ENCODE measurements at regions not wholly inside any gene's neighbourhood (a gene's known extent, or its start where the extent isn't known, plus 50 kb on each side); places are given as distances from the start of the nearest gene placed in this dataset.

DNA sequence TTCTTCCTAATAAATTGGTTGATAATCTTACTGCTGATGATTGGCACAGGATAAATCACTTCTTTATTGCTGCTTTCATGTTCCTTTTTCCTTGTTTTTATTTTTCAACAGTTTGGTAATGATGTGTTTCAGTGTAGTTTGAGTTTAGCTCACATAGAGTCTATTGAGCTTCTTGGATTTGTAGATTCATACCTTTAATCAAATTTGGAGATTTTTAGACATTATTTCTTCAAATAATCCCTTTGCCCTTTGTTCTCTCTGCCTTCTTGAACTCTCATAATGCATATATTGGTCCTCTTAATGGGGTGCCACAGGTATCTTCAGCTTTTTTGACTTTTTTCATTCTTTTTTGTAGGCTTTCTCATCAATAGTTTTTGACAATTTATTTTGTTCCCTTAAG lies 275.3 kb downstream of the TLE4 start:
- no peak overlapping the region for H2BK120ac ChIP-seq (ENCODE audit: low read depth, low read length)
- DNase-seq (ENCODE audit: low spot score) = no peak

DNA sequence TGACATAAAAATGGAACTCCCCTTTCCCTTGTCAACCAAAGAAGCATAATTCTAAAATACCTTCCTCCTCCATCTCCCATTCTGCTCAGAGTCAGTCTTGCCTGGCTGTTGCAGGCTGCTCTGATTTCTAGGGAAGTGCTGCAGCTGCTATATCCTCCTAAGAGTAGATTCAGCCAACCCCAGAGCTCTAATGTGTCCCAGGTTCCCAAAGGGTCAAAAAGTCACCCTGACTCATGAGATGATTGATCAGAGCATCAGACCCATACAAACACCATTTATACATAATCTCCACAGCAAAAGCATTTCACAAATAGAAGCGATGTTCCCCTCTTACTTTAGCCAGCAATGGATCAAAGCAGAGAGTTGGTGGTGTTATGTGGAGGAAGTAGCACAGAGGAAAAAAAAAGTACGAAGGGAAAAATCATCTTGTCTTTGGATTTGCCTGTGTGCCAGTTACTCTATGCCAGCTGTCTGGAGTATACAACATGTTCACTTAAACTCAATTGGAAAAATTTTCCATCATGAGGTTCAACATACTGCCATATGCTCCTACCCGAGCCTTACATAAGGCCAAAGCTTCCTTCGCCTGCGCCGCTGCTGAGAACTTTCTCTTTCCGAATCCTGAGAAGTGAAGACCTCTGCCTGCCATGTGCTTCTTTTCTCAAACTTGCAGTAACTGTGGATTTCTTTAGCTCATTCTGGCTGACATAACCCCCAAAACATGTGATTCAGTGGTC lies 258.0 kb downstream of the TLE4 start:
- Histone ChIP-seq H2BK15ac (ENCODE audit: low read length) (no peak overlapping the region), H3K23ac (ENCODE audit: low read depth, low read length, poor library complexity) (no peak overlapping the region), H3K4me2 (ENCODE audit: insufficient read depth, low read length, poor library complexity, severe bottlenecking) (no peak overlapping the region), H4K8ac (ENCODE audit: low read depth, low read length) (no peak overlapping the region), H2AFZ (ENCODE audit: low read length) (no peak overlapping the region), H2BK12ac (ENCODE audit: low read length) (no peak overlapping the region), H3K79me1 (ENCODE audit: low read depth, low read length) (no peaks in the 10 kb centered on the region), H4K91ac (ENCODE audit: low read depth, low read length, poor library complexity) (no peak overlapping the region), H3K36me3 (replicated peaks in 1 of 2; ENCODE audit: control insufficient read depth in 2 of 2, insufficient read depth in 2 of 2, low read length in 2 of 2) (no peaks in the 10 kb centered on the region), H3K27ac (replicated peaks; ENCODE audit: low read length) (no peak overlapping the region), H3K4ac (ENCODE audit: low read length) (no peak overlapping the region), H3K9ac (ENCODE audit: low read depth, low read length, poor library complexity) (no peak overlapping the region), H3K4me3 (ENCODE audit: low read length in 2 of 2) (no peak overlapping the region), H3K14ac (ENCODE audit: low read length) (no peak overlapping the region), H2BK120ac (ENCODE audit: low read depth, low read length) (no peak overlapping the region), H3K9me3 (replicated peaks in 1 of 2; ENCODE audit: control insufficient read depth in 2 of 2, insufficient read depth in 1 of 2, low read depth in 1 of 2, low read length in 2 of 2) (no peaks in the 10 kb centered on the region), H2AK5ac (ENCODE audit: low read depth, low read length) (no peak overlapping the region), H3K27me3 (ENCODE audit: control insufficient read depth in 3 of 3, insufficient read depth in 3 of 3, low read depth in 1 of 3, low read length in 3 of 3) (no peaks in the 10 kb centered on the region), H2BK5ac (ENCODE audit: low read length) (no peak overlapping the region), H3K4me1 (ENCODE audit: control insufficient read depth in 2 of 2, insufficient read depth in 1 of 2, low read depth in 1 of 2, low read length in 2 of 2) (peaks cover under 1 to 5% of the 10 kb centered on the region in 2 donors), H3K18ac (ENCODE audit: low read length) (no peak overlapping the region)
- WGBS, 2 donors (ENCODE audit: extremely low coverage in 2 of 2, insufficient read length in 2 of 2, insufficient replicate concordance in 1 of 2) = no CpG with 5 or more reads among the region's 7 CpGs
- no peak for DNase-seq (ENCODE audit: low spot score)

More for the DNA sequence above, 275.3 kb downstream of the TLE4 start:
- H3K9ac ChIP-seq (ENCODE audit: low read depth, low read length, poor library complexity) = no peak overlapping the region
- no peaks in the 10 kb centered on the region for H3K79me1 ChIP-seq (ENCODE audit: low read depth, low read length)
- no peak overlapping the region for H2BK5ac ChIP-seq (ENCODE audit: low read length)
- H4K8ac ChIP-seq (ENCODE audit: low read depth, low read length) = no peak overlapping the region
- H3K4me2 ChIP-seq (ENCODE audit: insufficient read depth, low read length, poor library complexity, severe bottlenecking) = no peak overlapping the region
- H3K4ac ChIP-seq (ENCODE audit: low read length) = no peak overlapping the region
- H3K4me1 ChIP-seq (ENCODE audit: control insufficient read depth in 2 of 2, insufficient read depth in 1 of 2, low read depth in 1 of 2, low read length in 2 of 2) = peaks cover 0 to 8% of the 10 kb centered on the region in 2 donors
- no peak overlapping the region for H3K18ac ChIP-seq (ENCODE audit: low read length)
- no peak overlapping the region for H2BK15ac ChIP-seq (ENCODE audit: low read length)
- peaks cover 0 to 2% (median 0%) of the 10 kb centered on the region in 3 experiments for H3K27me3 ChIP-seq (ENCODE audit: control insufficient read depth in 3 of 3, insufficient read depth in 3 of 3, low read depth in 1 of 3, low read length in 3 of 3)
- H3K36me3 ChIP-seq (replicated peaks in 1 of 2; ENCODE audit: control insufficient read depth in 2 of 2, insufficient read depth in 2 of 2, low read length in 2 of 2) = no peaks in the 10 kb centered on the region
- no peak overlapping the region for H3K27ac ChIP-seq (replicated peaks; ENCODE audit: low read length)
- H3K4me3 ChIP-seq (ENCODE audit: low read length in 2 of 2) = no peak overlapping the region
- H2AK5ac ChIP-seq (ENCODE audit: low read depth, low read length) = no peak overlapping the region
- H3K9me3 ChIP-seq (replicated peaks in 1 of 2; ENCODE audit: control insufficient read depth in 2 of 2, insufficient read depth in 1 of 2, low read depth in 1 of 2, low read length in 2 of 2) = peaks cover 9 to 21% of the 10 kb centered on the region in 2 donors
- no peak overlapping the region for H4K91ac ChIP-seq (ENCODE audit: low read depth, low read length, poor library complexity)
- no peak overlapping the region for H3K23ac ChIP-seq (ENCODE audit: low read depth, low read length, poor library complexity)
- no peak overlapping the region for H2BK12ac ChIP-seq (ENCODE audit: low read length)
- H3K14ac ChIP-seq (ENCODE audit: low read length) = no peak overlapping the region
- H2AFZ ChIP-seq (ENCODE audit: low read length) = no peak overlapping the region

DNA sequence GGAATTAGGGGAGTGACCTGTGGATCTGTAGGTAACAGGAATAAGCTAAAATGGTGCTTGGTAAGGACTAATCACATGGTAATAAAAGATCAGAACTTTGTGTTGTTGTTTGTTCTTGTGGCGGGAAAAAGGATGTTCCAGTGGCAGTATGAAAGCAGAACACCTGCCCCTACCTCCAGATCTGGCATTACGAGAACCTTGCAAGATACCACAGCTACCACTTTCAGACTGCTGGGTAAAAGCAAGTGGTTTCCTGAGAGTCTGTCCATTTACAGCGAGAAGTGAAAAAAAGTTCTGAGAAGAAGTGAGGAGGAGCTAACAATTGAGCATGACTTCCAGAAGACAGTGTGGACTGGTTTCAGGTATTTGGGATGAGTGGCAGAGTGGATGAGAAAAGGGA lies 252.5 kb downstream of the TLE4 start:
- H3K18ac ChIP-seq (ENCODE audit: low read length) = no peak overlapping the region

DNA sequence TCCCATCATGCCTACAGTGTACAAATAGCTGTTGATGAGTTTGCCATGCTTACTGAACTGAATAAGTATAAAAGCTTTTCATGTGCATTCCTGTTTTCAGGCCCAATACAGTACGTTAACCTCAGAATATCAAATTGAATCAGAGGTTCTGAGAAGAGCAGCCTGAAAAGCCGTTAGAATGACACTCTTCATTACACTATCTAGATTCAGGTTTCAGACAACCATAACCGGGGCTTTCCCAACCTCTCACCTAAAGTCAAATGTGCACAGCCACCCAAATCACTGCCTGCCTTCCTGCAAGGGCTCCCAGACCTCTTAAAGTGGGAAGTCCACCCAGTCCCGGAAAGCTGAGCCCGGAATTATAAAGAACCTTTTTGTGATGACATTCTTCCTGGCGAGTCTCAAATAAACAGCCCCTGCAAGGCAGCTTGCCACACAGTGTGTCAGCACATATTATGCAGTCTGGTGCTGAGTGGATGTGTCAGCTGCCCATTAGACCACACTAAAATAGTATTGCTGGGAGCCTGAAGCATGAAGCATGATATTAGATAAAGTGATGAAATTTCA lies 245.8 kb downstream of the TLE4 start:
- peaks cover 2% of the 10 kb centered on the region in 2 donors for H3K4me1 ChIP-seq (ENCODE audit: control insufficient read depth in 2 of 2, insufficient read depth in 1 of 2, low read depth in 1 of 2, low read length in 2 of 2)
- H2BK15ac ChIP-seq (ENCODE audit: low read length) = no peak overlapping the region
- H3K9ac ChIP-seq (ENCODE audit: low read depth, low read length, poor library complexity) = no peak overlapping the region
- no peak overlapping the region for H3K27ac ChIP-seq (replicated peaks; ENCODE audit: low read length)
- no peaks in the 10 kb centered on the region for H3K36me3 ChIP-seq (replicated peaks in 1 of 2; ENCODE audit: control insufficient read depth in 2 of 2, insufficient read depth in 2 of 2, low read length in 2 of 2)
- no peak overlapping the region for H2BK5ac ChIP-seq (ENCODE audit: low read length)
- no peak overlapping the region for H4K8ac ChIP-seq (ENCODE audit: low read depth, low read length)
- H3K18ac ChIP-seq (ENCODE audit: low read length) = no peak overlapping the region
- H2AK5ac ChIP-seq (ENCODE audit: low read depth, low read length) = no peak overlapping the region
- no peaks in the 10 kb centered on the region for H3K79me1 ChIP-seq (ENCODE audit: low read depth, low read length)
- no peak for DNase-seq (ENCODE audit: low spot score)
- no peak overlapping the region for H3K23ac ChIP-seq (ENCODE audit: low read depth, low read length, poor library complexity)
- WGBS, 2 donors (ENCODE audit: extremely low coverage in 2 of 2, insufficient read length in 2 of 2, insufficient replicate concordance in 1 of 2) = no CpG with 5 or more reads among the region's 6 CpGs
- H4K91ac ChIP-seq (ENCODE audit: low read depth, low read length, poor library complexity) = no peak overlapping the region
- H3K27me3 ChIP-seq (ENCODE audit: control insufficient read depth in 3 of 3, insufficient read depth in 3 of 3, low read depth in 1 of 3, low read length in 3 of 3) = no peaks in the 10 kb centered on the region
- no peak overlapping the region for H2BK12ac ChIP-seq (ENCODE audit: low read length)
- H3K4ac ChIP-seq (ENCODE audit: low read length) = no peak overlapping the region
- H3K14ac ChIP-seq (ENCODE audit: low read length) = no peak overlapping the region
- H2BK120ac ChIP-seq (ENCODE audit: low read depth, low read length) = no peak overlapping the region
- H3K4me2 ChIP-seq (ENCODE audit: insufficient read depth, low read length, poor library complexity, severe bottlenecking) = no peak overlapping the region
- H3K9me3 ChIP-seq (replicated peaks in 1 of 2; ENCODE audit: control insufficient read depth in 2 of 2, insufficient read depth in 1 of 2, low read depth in 1 of 2, low read length in 2 of 2) = no peaks in the 10 kb centered on the region
- no peak overlapping the region for H2AFZ ChIP-seq (ENCODE audit: low read length)
- H3K4me3 ChIP-seq (ENCODE audit: low read length in 2 of 2) = no peak overlapping the region

More for the DNA sequence above, 252.5 kb downstream of the TLE4 start:
- H3K23ac ChIP-seq (ENCODE audit: low read depth, low read length, poor library complexity) = no peak overlapping the region
- no peaks in the 10 kb centered on the region for H3K4me1 ChIP-seq (ENCODE audit: control insufficient read depth in 2 of 2, insufficient read depth in 1 of 2, low read depth in 1 of 2, low read length in 2 of 2)
- no peaks in the 10 kb centered on the region for H3K9me3 ChIP-seq (replicated peaks in 1 of 2; ENCODE audit: control insufficient read depth in 2 of 2, insufficient read depth in 1 of 2, low read depth in 1 of 2, low read length in 2 of 2)
- H3K27me3 ChIP-seq (ENCODE audit: control insufficient read depth in 3 of 3, insufficient read depth in 3 of 3, low read depth in 1 of 3, low read length in 3 of 3) = no peaks in the 10 kb centered on the region
- H3K9ac ChIP-seq (ENCODE audit: low read depth, low read length, poor library complexity) = no peak overlapping the region
- no peaks in the 10 kb centered on the region for H3K79me1 ChIP-seq (ENCODE audit: low read depth, low read length)
- no peaks in the 10 kb centered on the region for H3K36me3 ChIP-seq (replicated peaks in 1 of 2; ENCODE audit: control insufficient read depth in 2 of 2, insufficient read depth in 2 of 2, low read length in 2 of 2)
- DNase-seq (ENCODE audit: low spot score) = no peak
- H3K14ac ChIP-seq (ENCODE audit: low read length) = no peak overlapping the region
- H2AK5ac ChIP-seq (ENCODE audit: low read depth, low read length) = no peak overlapping the region
- H3K4ac ChIP-seq (ENCODE audit: low read length) = no peak overlapping the region
- no peak overlapping the region for H3K27ac ChIP-seq (replicated peaks; ENCODE audit: low read length)
- H3K4me3 ChIP-seq (ENCODE audit: low read length in 2 of 2) = no peak overlapping the region
- no peak overlapping the region for H2BK15ac ChIP-seq (ENCODE audit: low read length)
- no peak overlapping the region for H2BK12ac ChIP-seq (ENCODE audit: low read length)
- no peak overlapping the region for H2BK5ac ChIP-seq (ENCODE audit: low read length)
- WGBS, 2 donors (ENCODE audit: extremely low coverage in 2 of 2, insufficient read length in 2 of 2, insufficient replicate concordance in 1 of 2) = no CpG with 5 or more reads among the region's 3 CpGs
- no peak overlapping the region for H2AFZ ChIP-seq (ENCODE audit: low read length)
- H4K91ac ChIP-seq (ENCODE audit: low read depth, low read length, poor library complexity) = no peak overlapping the region
- H4K8ac ChIP-seq (ENCODE audit: low read depth, low read length) = no peak overlapping the region
- H3K4me2 ChIP-seq (ENCODE audit: insufficient read depth, low read length, poor library complexity, severe bottlenecking) = no peak overlapping the region
- H2BK120ac ChIP-seq (ENCODE audit: low read depth, low read length) = no peak overlapping the region
